SK-N-SH treated with all-trans-retinoic acid at 6 μM for 48 hours (cell line): ENCODE measurements at regions not wholly inside any gene's neighbourhood (a gene's known extent, or its start where the extent isn't known, plus 50 kb on each side); places are given as distances from the start of the nearest gene placed in this dataset.

Experiments used
- CREB5 ChIP-seq: fragments of 250-450 bp; sonication (Bioruptor Pico); IDR thresholded peaks from 2 replicates; pipeline ENCODE4 v1.5.1; 2020; ENCODE audit warnings: low read depth, mild to moderate bottlenecking, moderate library complexity
- RARB ChIP-seq: fragments of 250-450 bp; sonication (Bioruptor Pico); IDR thresholded peaks from 2 replicates; pipeline ENCODE4 v1.8.0; 2021; ENCODE audit warnings: mild to moderate bottlenecking, moderate library complexity

DNA sequence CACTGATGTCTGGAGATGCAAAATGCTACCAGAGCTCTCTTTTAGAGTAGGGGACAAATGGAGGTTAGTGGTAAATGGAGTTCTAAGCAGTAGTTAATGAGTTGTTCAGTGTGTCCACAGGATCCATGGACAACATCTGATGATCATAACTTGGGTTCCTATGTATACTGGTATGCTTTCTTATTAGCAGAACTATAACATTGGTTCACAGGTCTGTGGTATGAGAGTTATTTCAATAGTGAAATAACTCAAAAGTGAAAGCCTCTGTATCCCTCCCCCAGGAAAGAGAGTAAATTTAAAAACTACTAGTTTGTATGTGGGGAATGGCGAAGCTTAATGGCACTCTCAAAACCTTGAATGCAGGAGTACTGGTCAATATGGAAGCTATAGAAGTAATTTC, 363.5 kb upstream of the EMCN start:
- no peak for TF ChIP-seq CREB5 (CRISPR knock-in tag)
- no peak for TF ChIP-seq RARB
